AG04450 (cell line): ENCODE measurements at regions not wholly inside any gene's neighbourhood (a gene's known extent, or its start where the extent isn't known, plus 50 kb on each side); places are given as distances from the start of the nearest gene placed in this dataset.

ENCODE experiments used
- CTCF ChIA-PET: fragments of 300-600, 350-600 bp; formaldehyde crosslinking; extraction: SDS; loops from one replicate; lab custom pipeline; 2022; ENCODE audit warnings: antibody characterized with exemption, inconsistent platforms; lab: Charles Lee
- POLR2A ChIA-PET: fragments of 350-600 bp; formaldehyde crosslinking; extraction: SDS; loops from one replicate; lab custom pipeline; 2021; ENCODE audit warnings: antibody characterized with exemption, inconsistent platforms; lab: Yijun Ruan, JAX
- DNase-seq: peaks from one replicate; pipeline ENCODE4 v3.0.0-alpha.2; 2011; ENCODE audit warnings: low read depth, low spot score
- H3K27ac ChIP-seq: one replicate; pipeline ENCODE4 v1.5.1; 2012; ENCODE audit warnings: low read depth, low read length, control low read depth
- H3K27me3 ChIP-seq: one replicate; pipeline ENCODE4 v1.6.0; 2012; ENCODE audit warnings: low read length; ENCODE audit not compliant: control insufficient read depth, insufficient read depth
- H3K4me3 ChIP-seq: 2 replicates; pipeline ENCODE4 v1.5.1; 2011; ENCODE audit warnings: mild to moderate bottlenecking, low read depth, low read length, control low read depth
- H3K9me3 ChIP-seq: 2 replicates; pipeline ENCODE4 v1.5.1; 2012; ENCODE audit warnings: low read length; ENCODE audit not compliant: control insufficient read depth, insufficient read depth
- TF ChIP-seq, protein P1 (sequence below): IDR thresholded peaks from 2 replicates; pipeline ENCODE4 v1.5.1; 2011; ENCODE audit warnings: low read depth, low read length, control low read depth, inconsistent platforms

GRCh38 chr5:88426441-88426840 lies 157.8 kb upstream of the TMEM161B start:
- DNase-seq: no peak
- TF ChIP-seq, protein P1, sequence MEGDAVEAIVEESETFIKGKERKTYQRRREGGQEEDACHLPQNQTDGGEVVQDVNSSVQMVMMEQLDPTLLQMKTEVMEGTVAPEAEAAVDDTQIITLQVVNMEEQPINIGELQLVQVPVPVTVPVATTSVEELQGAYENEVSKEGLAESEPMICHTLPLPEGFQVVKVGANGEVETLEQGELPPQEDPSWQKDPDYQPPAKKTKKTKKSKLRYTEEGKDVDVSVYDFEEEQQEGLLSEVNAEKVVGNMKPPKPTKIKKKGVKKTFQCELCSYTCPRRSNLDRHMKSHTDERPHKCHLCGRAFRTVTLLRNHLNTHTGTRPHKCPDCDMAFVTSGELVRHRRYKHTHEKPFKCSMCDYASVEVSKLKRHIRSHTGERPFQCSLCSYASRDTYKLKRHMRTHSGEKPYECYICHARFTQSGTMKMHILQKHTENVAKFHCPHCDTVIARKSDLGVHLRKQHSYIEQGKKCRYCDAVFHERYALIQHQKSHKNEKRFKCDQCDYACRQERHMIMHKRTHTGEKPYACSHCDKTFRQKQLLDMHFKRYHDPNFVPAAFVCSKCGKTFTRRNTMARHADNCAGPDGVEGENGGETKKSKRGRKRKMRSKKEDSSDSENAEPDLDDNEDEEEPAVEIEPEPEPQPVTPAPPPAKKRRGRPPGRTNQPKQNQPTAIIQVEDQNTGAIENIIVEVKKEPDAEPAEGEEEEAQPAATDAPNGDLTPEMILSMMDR: no peak
- POLR2A ChIA-PET: no interaction called here
- H3K9me3 ChIP-seq: no peaks in the 10 kb centered on the region
- H3K4me3 ChIP-seq: no peak overlapping the region
- CTCF ChIA-PET: no interaction called here
- H3K27me3 ChIP-seq: no peaks in the 10 kb centered on the region
- no peak overlapping the region for H3K27ac ChIP-seq

- TF ChIP-seq, protein P1: no peak
- Histone ChIP-seq H3K27me3 (no peaks in the 10 kb centered on the region), H3K4me3 (no peak overlapping the region), H3K9me3 (no peaks in the 10 kb centered on the region), H3K27ac (no peak overlapping the region)
- ChIA-PET POLR2A (no interaction called here), CTCF (no interaction called here)
- no peak for DNase-seq
Observed at GRCh38 chr5:88425124-88425523, 156.5 kb upstream of the TMEM161B start.

DNA sequence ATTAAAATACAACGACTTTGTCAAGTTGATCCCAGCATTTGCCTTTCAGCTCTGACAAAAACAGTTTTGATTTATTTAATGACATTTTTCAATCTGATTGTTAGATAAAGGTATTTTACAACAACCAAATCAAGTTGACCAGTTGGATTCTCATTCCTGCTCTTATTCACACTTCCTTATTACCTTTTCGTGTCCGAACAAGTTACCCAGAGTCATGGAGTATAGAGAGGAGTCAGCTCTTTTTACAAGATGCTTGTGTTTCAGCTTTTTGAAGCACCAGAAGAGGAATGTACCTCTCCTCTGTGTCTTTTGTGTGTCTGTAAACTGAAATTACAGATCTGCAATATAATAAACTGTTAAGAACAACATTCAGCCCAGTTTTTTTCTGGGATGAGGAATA lies 151.3 kb upstream of the TMEM161B start:
- Histone ChIP-seq H3K9me3 (no peaks in the 10 kb centered on the region), H3K4me3 (no peak overlapping the region), H3K27ac (no peak overlapping the region), H3K27me3 (no peaks in the 10 kb centered on the region)
- no peak for DNase-seq
- ChIA-PET POLR2A (no interaction called here), CTCF (no interaction called here)
- TF ChIP-seq, protein P1: no peak

DNA sequence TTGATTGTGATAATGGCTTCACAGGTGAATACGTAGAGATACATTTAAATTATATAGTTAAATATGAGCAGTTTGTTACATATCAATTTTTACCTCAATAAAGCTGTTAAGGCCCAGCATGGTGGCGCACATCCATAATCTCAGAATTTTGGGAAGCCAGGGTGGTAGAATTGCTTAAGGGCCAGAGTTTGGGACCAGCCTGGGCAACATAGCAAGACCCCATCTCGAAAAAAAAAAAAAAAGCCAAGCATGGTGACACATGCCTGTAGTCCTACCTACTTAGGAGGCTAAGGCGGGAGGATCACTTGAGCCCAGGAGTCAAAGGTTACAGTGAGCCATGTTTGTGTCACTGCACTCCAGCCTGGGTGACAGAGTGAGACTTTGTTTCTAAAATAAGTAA lies 138.7 kb upstream of the TMEM161B start:
- no peaks in the 10 kb centered on the region for H3K27me3 ChIP-seq
- no peaks in the 10 kb centered on the region for H3K9me3 ChIP-seq
- ChIA-PET CTCF (no interaction called here), POLR2A (interaction anchor here (0.7 kb wide), 1 partner anchor 82 kb away, joined by 4 read pairs; no protein-coding TSS in a partner anchor)
- H3K27ac ChIP-seq: no peak overlapping the region
- no peak overlapping the region for H3K4me3 ChIP-seq
- no peak for DNase-seq
- TF ChIP-seq, protein P1: no peak

- Histone ChIP-seq H3K27me3 (no peaks in the 10 kb centered on the region), H3K9me3 (no peaks in the 10 kb centered on the region), H3K27ac (no peak overlapping the region), H3K4me3 (no peak overlapping the region)
- DNase-seq: no peak
- TF ChIP-seq, protein P1: no peak
- POLR2A ChIA-PET: no interaction called here
- CTCF ChIA-PET: no interaction called here
Observed at GRCh38 chr5:88405783-88406182, 137.1 kb upstream of the TMEM161B start.
